ENCODE measurements at regions not wholly inside any gene's neighbourhood (a gene's known extent, or its start where the extent isn't known, plus 50 kb on each side); places are given as distances from the start of the nearest gene placed in this dataset.

GRCh38 chr12:115630136-115630535, 647.4 kb downstream of the MED13L start (continued):
- no peak for TF ChIP-seq TAF1 (IDR thresholded peaks at IDR 0.05; ENCODE audit: low read depth, low read length)
- TF ChIP-seq FOSL1 (IDR thresholded peaks at IDR 0.05; ENCODE audit: insufficient read depth, low read depth, low read length) = no peak
- no peak for TF ChIP-seq SRF (IDR thresholded peaks at IDR 0.05; ENCODE audit: low read depth, low read length)

All from H1 (cell line).